Hepatocyte (in vitro differentiated cells): ENCODE measurements at regions not wholly inside any gene's neighbourhood (a gene's known extent, or its start where the extent isn't known, plus 50 kb on each side); places are given as distances from the start of the nearest gene placed in this dataset.

Experiments used
- EZH2 ChIP-seq: fragments of 200-600 bp; sonication (generic); IDR thresholded peaks from 2 replicates; pipeline ENCODE4 v1.6.1; 2016; ENCODE audit warnings: antibody characterized with exemption, mild to moderate bottlenecking, borderline replicate concordance
- EZH2phosphoT487 ChIP-seq: fragments of 200-600 bp; sonication (generic); IDR thresholded peaks from one replicate; pipeline ENCODE4 v1.6.1; 2018; ENCODE audit warnings: antibody characterized with exemption, mild to moderate bottlenecking, low read depth, moderate library complexity; ENCODE audit not compliant: unreplicated experiment, severe bottlenecking
- TF ChIP-seq, protein P1 (sequence below): fragments of 200-600 bp; sonication (generic); IDR thresholded peaks from 2 replicates; pipeline ENCODE4 v1.5.1; 2016; ENCODE audit warnings: antibody characterized with exemption, mild to moderate bottlenecking; ENCODE audit not compliant: poor library complexity

DNA sequence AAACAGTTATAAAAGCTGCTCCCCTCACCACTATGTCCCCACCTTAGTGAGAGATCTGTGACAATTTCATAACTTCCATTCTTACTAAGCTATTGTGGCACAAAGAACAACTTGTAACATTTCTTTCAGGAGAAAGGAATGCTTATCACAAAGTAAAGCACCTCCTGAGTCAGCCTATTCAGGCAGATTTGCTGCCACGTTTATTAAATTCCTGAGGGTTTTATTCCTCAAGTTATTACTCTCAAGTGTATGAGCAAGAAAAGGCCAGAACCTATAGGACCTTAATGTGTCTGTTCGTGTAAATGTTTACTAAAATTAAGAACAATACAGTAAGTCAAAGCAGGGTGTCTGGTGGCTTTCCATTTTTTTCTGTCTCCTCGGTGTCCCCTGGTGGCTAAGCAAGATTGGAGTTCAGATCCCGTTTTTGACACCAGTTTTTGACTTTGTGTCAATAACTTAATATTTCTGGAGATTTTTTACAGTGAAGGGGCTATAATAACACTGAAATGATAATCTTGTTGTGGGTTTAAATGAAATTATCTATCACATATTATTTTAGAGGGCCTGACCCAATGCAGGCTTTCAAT is 1539.6 kb downstream of the BRINP3 start:
- TF ChIP-seq, protein P1, sequence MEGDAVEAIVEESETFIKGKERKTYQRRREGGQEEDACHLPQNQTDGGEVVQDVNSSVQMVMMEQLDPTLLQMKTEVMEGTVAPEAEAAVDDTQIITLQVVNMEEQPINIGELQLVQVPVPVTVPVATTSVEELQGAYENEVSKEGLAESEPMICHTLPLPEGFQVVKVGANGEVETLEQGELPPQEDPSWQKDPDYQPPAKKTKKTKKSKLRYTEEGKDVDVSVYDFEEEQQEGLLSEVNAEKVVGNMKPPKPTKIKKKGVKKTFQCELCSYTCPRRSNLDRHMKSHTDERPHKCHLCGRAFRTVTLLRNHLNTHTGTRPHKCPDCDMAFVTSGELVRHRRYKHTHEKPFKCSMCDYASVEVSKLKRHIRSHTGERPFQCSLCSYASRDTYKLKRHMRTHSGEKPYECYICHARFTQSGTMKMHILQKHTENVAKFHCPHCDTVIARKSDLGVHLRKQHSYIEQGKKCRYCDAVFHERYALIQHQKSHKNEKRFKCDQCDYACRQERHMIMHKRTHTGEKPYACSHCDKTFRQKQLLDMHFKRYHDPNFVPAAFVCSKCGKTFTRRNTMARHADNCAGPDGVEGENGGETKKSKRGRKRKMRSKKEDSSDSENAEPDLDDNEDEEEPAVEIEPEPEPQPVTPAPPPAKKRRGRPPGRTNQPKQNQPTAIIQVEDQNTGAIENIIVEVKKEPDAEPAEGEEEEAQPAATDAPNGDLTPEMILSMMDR = peak; percentile 38
- TF ChIP-seq EZH2 = no peak
- TF ChIP-seq EZH2phosphoT487 = no peak
